GM23248 (cell line): ENCODE measurements at regions not wholly inside any gene's neighbourhood (a gene's known extent, or its start where the extent isn't known, plus 50 kb on each side); places are given as distances from the start of the nearest gene placed in this dataset.

Experiments
- DNase-seq: peaks from one replicate; pipeline ENCODE4 v3.0.0-alpha.2; 2015
- H2AFZ ChIP-seq: fragments of 200-600 bp; sonication (generic); 2 replicates; pipeline ENCODE4 v1.6.1; 2016; ENCODE audit warnings: antibody characterized with exemption
- H3F3A ChIP-seq: fragments of 200-600 bp; sonication (generic); 2 replicates; pipeline ENCODE4 v1.6.1; 2016; ENCODE audit warnings: mild to moderate bottlenecking, antibody characterized with exemption, mixed run types; ENCODE audit not compliant: insufficient read depth
- H3K27ac ChIP-seq: fragments of 200-600 bp; sonication (generic); 2 replicates; pipeline ENCODE4 v1.5.1; 2016; ENCODE audit warnings: mild to moderate bottlenecking
- H3K27me3 ChIP-seq: fragments of 200-600 bp; sonication (generic); replicated peaks from 2 replicates; pipeline ENCODE4 v1.6.1; 2016; ENCODE audit warnings: mild to moderate bottlenecking; ENCODE audit not compliant: insufficient read depth
- H3K36me3 ChIP-seq: fragments of 200-600 bp; sonication (generic); 2 replicates; pipeline ENCODE4 v1.6.1; 2016; ENCODE audit warnings: low read depth, mild to moderate bottlenecking
- H3K4me1 ChIP-seq: fragments of 200-600 bp; sonication (generic); 2 replicates; pipeline ENCODE4 v1.6.1; 2016; ENCODE audit warnings: mild to moderate bottlenecking; ENCODE audit not compliant: insufficient read depth
- H3K4me2 ChIP-seq: fragments of 200-600 bp; sonication (generic); one replicate; pipeline ENCODE4 v1.6.1; 2016; ENCODE audit warnings: mild to moderate bottlenecking; ENCODE audit not compliant: unreplicated experiment
- H3K4me3 ChIP-seq: fragments of 200-600 bp; sonication (generic); 2 replicates; pipeline ENCODE4 v1.5.1; 2016; ENCODE audit warnings: mild to moderate bottlenecking
- H3K79me2 ChIP-seq: fragments of 200-600 bp; sonication (generic); 2 replicates; pipeline ENCODE4 v1.6.1; 2016; ENCODE audit warnings: mild to moderate bottlenecking; ENCODE audit not compliant: insufficient read depth
- H3K9ac ChIP-seq: fragments of 200-600 bp; sonication (generic); 2 replicates; pipeline ENCODE4 v1.6.1; 2016; ENCODE audit warnings: mild to moderate bottlenecking
- H3K9me2 ChIP-seq: fragments of 200-600 bp; sonication (generic); 2 replicates; pipeline ENCODE4 v1.6.1; 2016; ENCODE audit warnings: mixed run types, mild to moderate bottlenecking, moderate library complexity; ENCODE audit not compliant: insufficient read depth
- H3K9me3 ChIP-seq: fragments of 200-600 bp; sonication (generic); one replicate; pipeline ENCODE4 v1.6.1; 2017; ENCODE audit warnings: low read depth
- H4K20me1 ChIP-seq: fragments of 200-600 bp; sonication (generic); 2 replicates; pipeline ENCODE4 v1.6.0; 2016; ENCODE audit not compliant: insufficient read depth
- EZH2 ChIP-seq: fragments of 200-600 bp; sonication (generic); IDR thresholded peaks from 2 replicates; pipeline ENCODE4 v1.6.1; 2018; ENCODE audit warnings: antibody characterized with exemption, mild to moderate bottlenecking; ENCODE audit not compliant: insufficient read depth, poor library complexity, severe bottlenecking
- EZH2phosphoT487 ChIP-seq: fragments of 200-600 bp; sonication (generic); IDR thresholded peaks from 2 replicates; pipeline ENCODE4 v1.6.1; 2018; ENCODE audit warnings: antibody characterized with exemption, moderate library complexity, mild to moderate bottlenecking, low read depth; ENCODE audit not compliant: insufficient read depth
- WGBS, 2 experiments: methylation state at CpG; one replicate each; pipeline ENCODE4 v1.1.6; 2015 to 2017; ENCODE audit warnings: low lambda C conversion rate in 2 of 2, low coverage in 1 of 2; ENCODE audit errors: missing lambda C conversion rate in 2 of 2; 5-methylcytosine and 5-hydroxymethylcytosine counted together
- in situ Hi-C: fragments of 300-500 bp; cut with MboI; formaldehyde crosslinking; loops from 2 replicates; pipeline ENCODE4 v1.15.0; 2020

DNA sequence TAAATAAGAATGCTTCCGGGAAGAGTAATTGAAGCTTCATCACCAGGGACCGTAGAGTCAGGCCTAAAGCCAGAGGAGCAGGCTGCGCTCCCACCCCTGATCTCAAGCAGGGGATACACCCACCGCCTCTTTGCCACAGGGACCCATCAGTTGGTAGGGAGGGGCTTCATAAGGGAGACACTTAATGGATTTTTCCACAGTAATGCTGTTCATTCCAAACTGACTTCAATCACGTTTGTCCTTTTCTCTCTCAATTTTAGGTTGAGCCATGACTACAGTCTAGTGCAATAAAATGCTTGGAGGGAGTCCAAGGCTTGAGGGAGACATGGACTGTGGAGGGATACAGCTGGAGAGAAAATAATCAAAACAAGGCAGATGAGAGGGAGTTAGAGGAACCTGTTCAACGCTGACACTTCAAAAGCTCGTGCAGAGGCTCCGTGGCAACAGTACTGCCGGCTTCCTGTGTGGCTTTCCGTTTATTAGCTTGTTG lies 111.5 kb downstream of the SEC16B start:
- WGBS, 2 experiments: 8 to 14% methylated on average over 10 of the region's 10 CpGs
- H3K27ac ChIP-seq: no peak overlapping the region
- peak overlapping the region; percentile 71 for H2AFZ ChIP-seq
- H3K9me3 ChIP-seq: no peaks in the 10 kb centered on the region
- peaks cover 14% of the 10 kb centered on the region for H3K4me1 ChIP-seq
- H3K36me3 ChIP-seq: no peaks in the 10 kb centered on the region
- H3K4me3 ChIP-seq: no peak overlapping the region
- H3K79me2 ChIP-seq: no peaks in the 10 kb centered on the region
- no peak overlapping the region for H3K9ac ChIP-seq
- peak; percentile 66 for DNase-seq
- H4K20me1 ChIP-seq: no peaks in the 10 kb centered on the region
- H3K4me2 ChIP-seq: peak overlapping the region; percentile 25
- in situ Hi-C loops: no loop called here
- no peaks in the 10 kb centered on the region for H3F3A ChIP-seq
- no peaks in the 10 kb centered on the region for H3K9me2 ChIP-seq
- H3K27me3 ChIP-seq: no peaks in the 10 kb centered on the region
- TF ChIP-seq EZH2phosphoT487 (no peak), EZH2 (no peak)

DNA sequence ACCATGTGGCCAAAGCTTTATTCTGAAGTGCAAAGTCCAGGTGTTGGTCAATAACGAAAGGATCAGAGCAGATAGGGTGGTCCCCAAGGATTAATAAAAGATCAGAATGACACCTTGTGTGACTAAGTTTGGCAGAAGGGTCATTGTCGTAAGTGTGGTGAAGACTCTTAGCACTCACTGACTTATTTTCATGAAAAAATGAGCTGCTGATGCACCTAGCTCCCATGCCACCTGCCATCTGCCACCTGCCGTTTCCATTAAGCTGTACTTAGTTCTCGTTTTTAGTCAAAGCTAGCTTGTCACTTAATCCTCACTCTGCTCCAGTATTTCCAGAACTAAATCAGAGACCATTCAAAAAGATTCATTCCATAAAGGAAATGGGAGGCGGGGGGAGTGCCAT lies 112.6 kb downstream of the SEC16B start:
- no peak for DNase-seq
- Histone ChIP-seq H4K20me1 (no peaks in the 10 kb centered on the region), H3K9me3 (no peaks in the 10 kb centered on the region), H3K4me1 (peaks cover 10% of the 10 kb centered on the region), H3K27ac (no peak overlapping the region), H3K4me3 (no peak overlapping the region), H2AFZ (no peak overlapping the region), H3K9me2 (no peaks in the 10 kb centered on the region), H3K36me3 (no peaks in the 10 kb centered on the region), H3K4me2 (no peak overlapping the region), H3K9ac (no peak overlapping the region), H3K79me2 (no peaks in the 10 kb centered on the region), H3K27me3 (no peaks in the 10 kb centered on the region), H3F3A (no peaks in the 10 kb centered on the region)
- in situ Hi-C loops: no loop called here
- no peak for TF ChIP-seq EZH2phosphoT487
- TF ChIP-seq EZH2: no peak
- 91 to 94% methylated on average over 5 of the region's 5 CpGs for WGBS, 2 experiments

DNA sequence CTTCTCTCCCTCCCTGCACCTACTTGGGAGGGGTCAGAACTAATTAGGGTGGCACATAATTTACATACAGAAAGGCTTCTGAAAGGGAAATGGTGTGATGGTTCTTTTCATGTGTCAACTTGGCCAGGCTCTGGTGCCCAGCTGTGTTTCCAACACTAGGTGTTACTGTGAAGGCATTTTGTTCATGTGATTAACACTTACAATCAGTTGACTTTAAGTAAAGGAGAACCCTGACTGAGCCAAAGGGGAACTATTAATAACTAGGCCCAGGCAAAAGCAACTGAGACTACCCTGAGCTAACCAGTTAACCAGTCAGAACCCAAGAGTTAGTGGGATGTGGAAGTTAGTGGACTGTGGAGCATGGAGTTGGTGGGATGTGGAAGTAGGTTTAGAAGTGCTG lies 114.9 kb downstream of the SEC16B start:
- Histone ChIP-seq H3K9ac (no peak overlapping the region), H4K20me1 (no peaks in the 10 kb centered on the region), H3K4me1 (peaks cover 10% of the 10 kb centered on the region), H3F3A (no peaks in the 10 kb centered on the region), H3K4me3 (no peak overlapping the region), H2AFZ (no peak overlapping the region), H3K27me3 (no peaks in the 10 kb centered on the region), H3K36me3 (no peaks in the 10 kb centered on the region), H3K9me3 (no peaks in the 10 kb centered on the region), H3K9me2 (no peaks in the 10 kb centered on the region), H3K4me2 (no peak overlapping the region), H3K79me2 (no peaks in the 10 kb centered on the region), H3K27ac (no peak overlapping the region)
- in situ Hi-C loops: no loop called here
- no peak for DNase-seq
- TF ChIP-seq EZH2 (no peak), EZH2phosphoT487 (no peak)

DNA sequence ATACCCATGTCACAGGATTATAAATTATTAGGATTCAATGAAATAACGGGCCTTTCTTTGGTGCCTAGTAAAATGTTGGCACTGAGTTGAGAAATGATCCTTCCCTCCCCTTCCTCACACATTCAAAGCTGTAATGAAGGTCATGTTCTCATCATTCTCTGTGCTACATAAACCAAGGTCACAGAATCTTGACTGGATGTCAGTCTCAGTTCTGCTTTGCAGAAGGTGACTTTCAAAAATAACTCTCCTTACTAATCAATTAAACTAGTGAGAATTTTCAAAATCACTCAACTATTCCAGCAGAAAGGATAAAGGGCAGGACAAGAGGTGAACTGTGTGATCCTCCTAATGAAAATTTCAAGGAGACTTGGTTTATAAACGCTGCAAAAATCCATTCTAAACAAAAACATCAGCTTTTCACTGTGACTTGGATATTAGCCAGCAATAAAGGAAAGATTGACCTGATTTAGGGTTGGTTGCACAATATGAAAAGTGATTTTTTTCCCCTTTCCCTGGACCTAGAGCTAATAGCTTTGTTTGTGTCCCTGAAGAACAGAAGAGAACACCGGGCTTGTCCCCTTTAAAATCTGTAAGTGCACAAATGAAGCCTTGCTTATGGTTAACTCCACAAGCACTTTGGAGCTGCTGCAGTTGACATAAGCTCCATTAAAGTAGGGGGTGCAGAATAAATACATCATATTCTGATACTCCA lies 120.1 kb downstream of the SEC16B start:
- Histone ChIP-seq H3F3A (peaks cover 28% of the 10 kb centered on the region), H3K27ac (no peak overlapping the region), H3K36me3 (no peaks in the 10 kb centered on the region), H3K27me3 (no peaks in the 10 kb centered on the region), H3K79me2 (no peaks in the 10 kb centered on the region), H3K9ac (no peak overlapping the region), H3K9me2 (no peaks in the 10 kb centered on the region), H3K4me1 (peaks cover 24% of the 10 kb centered on the region), H4K20me1 (no peaks in the 10 kb centered on the region), H3K4me3 (no peak overlapping the region), H3K4me2 (no peak overlapping the region), H2AFZ (no peak overlapping the region), H3K9me3 (no peaks in the 10 kb centered on the region)
- no peak for DNase-seq
- in situ Hi-C loops: no loop called here
- no peak for TF ChIP-seq EZH2phosphoT487
- TF ChIP-seq EZH2: no peak
- 24 to 30% methylated on average over 3 of the region's 3 CpGs for WGBS, 2 experiments

DNA sequence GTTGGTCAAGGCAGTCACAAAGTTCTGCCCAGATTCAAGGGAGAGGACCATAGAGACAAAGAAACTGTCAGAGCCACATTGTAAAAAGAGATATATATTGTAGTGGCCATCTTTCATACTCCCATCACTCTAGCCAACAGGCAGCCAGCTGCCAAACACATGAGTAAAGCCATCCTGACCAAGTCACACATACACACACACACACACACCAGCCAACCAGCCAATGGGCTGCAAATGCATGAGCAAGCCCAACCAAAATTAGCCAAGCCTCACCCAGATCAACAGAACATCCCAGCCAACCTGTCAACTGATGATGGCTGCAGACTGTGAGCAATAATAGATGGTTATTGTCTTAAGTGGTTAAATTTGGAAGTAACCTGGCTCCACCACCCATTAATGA lies 120.7 kb downstream of the SEC16B start:
- H3K27ac ChIP-seq: peak overlapping the region; percentile 65
- H3K9me2 ChIP-seq: no peaks in the 10 kb centered on the region
- no peak overlapping the region for H3K4me3 ChIP-seq
- in situ Hi-C loops: no loop called here
- H3K4me2 ChIP-seq: no peak overlapping the region
- no peak overlapping the region for H3K9ac ChIP-seq
- peak; percentile 60 for DNase-seq
- H3K27me3 ChIP-seq: no peaks in the 10 kb centered on the region
- TF ChIP-seq EZH2phosphoT487: no peak
- no peak for TF ChIP-seq EZH2
- no peaks in the 10 kb centered on the region for H4K20me1 ChIP-seq
- H3K9me3 ChIP-seq: no peaks in the 10 kb centered on the region
- no peaks in the 10 kb centered on the region for H3K36me3 ChIP-seq
- peaks cover 28% of the 10 kb centered on the region for H3F3A ChIP-seq
- no peak overlapping the region for H2AFZ ChIP-seq
- H3K4me1 ChIP-seq: peaks cover 24% of the 10 kb centered on the region
- H3K79me2 ChIP-seq: no peaks in the 10 kb centered on the region
